ENCODE measurements at regions not wholly inside any gene's neighbourhood (a gene's known extent, or its start where the extent isn't known, plus 50 kb on each side); places are given as distances from the start of the nearest gene placed in this dataset.

DNA sequence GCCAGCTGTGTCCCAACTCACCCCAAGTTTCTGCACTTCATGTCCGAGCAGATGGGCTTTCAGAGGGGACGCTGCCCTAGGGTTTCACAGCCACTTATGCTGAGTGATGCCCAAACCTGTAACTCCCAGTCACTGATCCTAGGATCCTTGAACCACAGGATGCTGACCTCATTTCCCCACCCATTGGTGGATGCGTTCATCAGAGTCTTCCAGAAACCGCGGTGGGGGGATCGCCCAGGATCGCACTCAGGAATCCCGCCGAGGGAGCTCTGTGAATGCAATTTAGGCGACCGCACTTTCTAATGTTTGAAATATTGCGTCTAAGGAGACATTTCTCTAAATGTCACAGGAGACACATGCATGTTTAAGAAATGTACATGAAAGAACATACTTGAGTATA is 212.3 kb upstream of the IRX4 start:
- peak overlapping the region in 3 of 4 donors; percentile 31 to 78 (median 76) for H3K27ac ChIP-seq
- H3K9me3 ChIP-seq, result no peaks in the 10 kb centered on the region
- ATAC-seq (no peak), DNase-seq (no peak)
- H3K27me3 ChIP-seq, result no peaks in the 10 kb centered on the region
- in situ Hi-C loops (cut with MboI; ENCODE audit: low sequenced_read_pairs in 4 of 4), result no loop called here
- H3K4me1 ChIP-seq, result no peaks in the 10 kb centered on the region
- no peak for TF ChIP-seq POLR2A (IDR thresholded peaks at IDR 0.05)
- TF ChIP-seq, protein P1, sequence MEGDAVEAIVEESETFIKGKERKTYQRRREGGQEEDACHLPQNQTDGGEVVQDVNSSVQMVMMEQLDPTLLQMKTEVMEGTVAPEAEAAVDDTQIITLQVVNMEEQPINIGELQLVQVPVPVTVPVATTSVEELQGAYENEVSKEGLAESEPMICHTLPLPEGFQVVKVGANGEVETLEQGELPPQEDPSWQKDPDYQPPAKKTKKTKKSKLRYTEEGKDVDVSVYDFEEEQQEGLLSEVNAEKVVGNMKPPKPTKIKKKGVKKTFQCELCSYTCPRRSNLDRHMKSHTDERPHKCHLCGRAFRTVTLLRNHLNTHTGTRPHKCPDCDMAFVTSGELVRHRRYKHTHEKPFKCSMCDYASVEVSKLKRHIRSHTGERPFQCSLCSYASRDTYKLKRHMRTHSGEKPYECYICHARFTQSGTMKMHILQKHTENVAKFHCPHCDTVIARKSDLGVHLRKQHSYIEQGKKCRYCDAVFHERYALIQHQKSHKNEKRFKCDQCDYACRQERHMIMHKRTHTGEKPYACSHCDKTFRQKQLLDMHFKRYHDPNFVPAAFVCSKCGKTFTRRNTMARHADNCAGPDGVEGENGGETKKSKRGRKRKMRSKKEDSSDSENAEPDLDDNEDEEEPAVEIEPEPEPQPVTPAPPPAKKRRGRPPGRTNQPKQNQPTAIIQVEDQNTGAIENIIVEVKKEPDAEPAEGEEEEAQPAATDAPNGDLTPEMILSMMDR (IDR thresholded peaks at IDR 0.05 in 4 of 5, conservative IDR thresholded peaks at IDR 0.05 in 1 of 5), result no peak
- intact Hi-C loops (cut with DNase I; ENCODE audit: low total_unique reads), result no loop called here
- no peaks in the 10 kb centered on the region for H3K36me3 ChIP-seq
- H3K4me3 ChIP-seq, result no peak overlapping the region

DNA sequence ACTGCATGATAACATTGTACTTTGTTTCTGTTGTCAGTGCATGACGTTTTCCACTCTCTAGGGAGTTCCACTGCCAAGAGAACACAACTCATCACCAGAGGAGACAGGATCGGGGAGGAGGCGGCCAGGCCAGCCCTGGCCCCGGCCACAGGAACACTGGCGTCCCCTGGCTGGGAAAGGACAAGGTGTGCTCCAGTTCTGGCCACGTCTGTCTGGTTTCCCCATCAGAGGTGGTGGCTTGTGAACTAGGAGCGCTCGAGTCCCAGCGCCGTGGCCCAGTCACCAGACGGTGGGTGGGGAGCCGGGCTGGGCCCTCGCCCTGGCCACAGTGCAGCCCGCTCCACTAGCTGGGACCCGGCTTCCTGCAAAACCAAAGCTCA is 211.9 kb upstream of the IRX4 start:
- TF ChIP-seq, protein P1 (IDR thresholded peaks at IDR 0.05 in 4 of 5, conservative IDR thresholded peaks at IDR 0.05 in 1 of 5), result no peak
- no peak for TF ChIP-seq POLR2A (IDR thresholded peaks at IDR 0.05)
- in situ Hi-C loops (cut with MboI; ENCODE audit: low sequenced_read_pairs in 4 of 4) (no loop called here), intact Hi-C loops (cut with DNase I; ENCODE audit: low total_unique reads) (no loop called here)
- peak overlapping the region in 3 of 4 donors; percentile 64 to 78 (median 76) for H3K27ac ChIP-seq
- DNase-seq, result peak; percentile 4 to 37
- no peaks in the 10 kb centered on the region for H3K27me3 ChIP-seq
- no peaks in the 10 kb centered on the region for H3K4me1 ChIP-seq
- no peak overlapping the region for H3K4me3 ChIP-seq
- no peaks in the 10 kb centered on the region for H3K9me3 ChIP-seq
- H3K36me3 ChIP-seq, result no peaks in the 10 kb centered on the region
- ATAC-seq, result peak; percentile 58 to 61

DNA sequence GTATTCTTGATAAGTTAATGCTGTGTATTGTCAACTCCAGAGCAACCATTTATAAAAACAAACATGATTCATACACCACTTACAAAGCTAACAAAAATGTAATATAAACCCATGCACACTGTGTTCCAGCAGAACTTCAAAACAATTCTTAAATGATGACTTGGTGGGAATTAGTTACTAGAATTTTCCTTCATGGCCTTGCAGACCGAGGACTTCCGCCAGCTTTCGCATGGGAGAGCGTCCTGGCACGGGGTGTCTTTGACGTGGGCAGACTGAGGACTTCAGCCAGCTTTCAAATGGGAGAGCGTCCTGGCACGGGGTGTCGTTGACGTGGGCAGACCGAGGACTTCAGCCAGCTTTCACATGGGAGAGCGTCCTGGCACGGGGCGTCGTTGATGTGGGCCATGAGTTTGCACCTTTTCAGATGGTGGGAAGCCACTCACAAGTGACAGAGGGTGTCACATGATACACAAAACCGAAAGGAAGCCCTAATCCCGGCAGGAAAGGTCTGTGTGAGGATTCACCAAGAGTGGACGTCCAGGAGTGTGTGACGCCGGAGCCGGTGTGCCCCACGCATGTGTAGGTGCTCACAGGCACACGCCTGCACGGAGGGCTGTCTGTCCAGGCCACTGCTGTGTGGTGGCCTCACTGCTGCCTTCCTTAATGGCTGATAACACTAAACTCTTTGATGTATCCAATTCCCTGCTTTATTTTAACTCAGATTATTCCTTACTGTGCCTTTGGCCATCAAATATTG is 211.3 kb upstream of the IRX4 start:
- Histone ChIP-seq H3K36me3 (no peaks in the 10 kb centered on the region), H3K4me1 (no peaks in the 10 kb centered on the region), H3K4me3 (no peak overlapping the region), H3K27ac (peak overlapping the region in 3 of 4 donors; percentile 64 to 78 (median 76)), H3K9me3 (no peaks in the 10 kb centered on the region), H3K27me3 (no peaks in the 10 kb centered on the region)
- in situ Hi-C loops (cut with MboI; ENCODE audit: low sequenced_read_pairs in 4 of 4) (no loop called here), intact Hi-C loops (cut with DNase I; ENCODE audit: low total_unique reads) (no loop called here)
- ATAC-seq (peak; percentile 84 to 88), DNase-seq (peak; percentile 12 to 54)
- TF ChIP-seq, protein P1 (IDR thresholded peaks at IDR 0.05 in 4 of 5, conservative IDR thresholded peaks at IDR 0.05 in 1 of 5), result no peak
- TF ChIP-seq POLR2A (IDR thresholded peaks at IDR 0.05), result no peak

DNA sequence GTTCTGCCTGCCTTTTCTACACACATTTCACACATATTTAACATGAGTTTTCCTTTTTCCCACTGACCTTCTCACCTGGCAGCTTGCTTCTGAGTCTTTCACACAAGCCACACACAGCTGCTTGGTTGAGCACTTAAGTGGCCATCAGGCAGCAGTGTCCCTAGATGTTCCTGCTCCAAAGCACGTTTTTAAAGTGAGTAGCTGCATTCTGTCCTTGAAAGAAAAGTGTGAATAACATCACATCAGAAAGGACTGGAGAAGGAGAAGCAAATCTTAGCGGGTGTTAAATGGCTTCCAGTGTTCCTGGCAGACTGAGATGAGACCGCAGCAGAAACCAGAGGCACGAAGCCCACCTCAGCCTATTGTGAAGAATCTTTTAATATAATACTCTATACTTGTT is 209.2 kb upstream of the IRX4 start:
- no peaks in the 10 kb centered on the region for H3K9me3 ChIP-seq
- DNase-seq (no peak), ATAC-seq (no peak)
- no peak overlapping the region for H3K4me3 ChIP-seq
- H3K4me1 ChIP-seq, result no peaks in the 10 kb centered on the region
- in situ Hi-C loops (cut with MboI; ENCODE audit: low sequenced_read_pairs in 4 of 4) (no loop called here), intact Hi-C loops (cut with DNase I; ENCODE audit: low total_unique reads) (no loop called here)
- H3K36me3 ChIP-seq, result no peaks in the 10 kb centered on the region
- no peak overlapping the region for H3K27ac ChIP-seq
- no peaks in the 10 kb centered on the region for H3K27me3 ChIP-seq
- TF ChIP-seq POLR2A (IDR thresholded peaks at IDR 0.05), result no peak
- TF ChIP-seq, protein P1 (IDR thresholded peaks at IDR 0.05 in 4 of 5, conservative IDR thresholded peaks at IDR 0.05 in 1 of 5), result no peak

GRCh38 chr5:2087980-2088379 is 205.3 kb upstream of the IRX4 start:
- TF ChIP-seq, protein P1 (IDR thresholded peaks at IDR 0.05 in 4 of 5, conservative IDR thresholded peaks at IDR 0.05 in 1 of 5), result no peak
- no peak for TF ChIP-seq POLR2A (IDR thresholded peaks at IDR 0.05)
- no peaks in the 10 kb centered on the region for H3K4me1 ChIP-seq
- no peaks in the 10 kb centered on the region for H3K36me3 ChIP-seq
- H3K9me3 ChIP-seq, result no peaks in the 10 kb centered on the region
- no peaks in the 10 kb centered on the region for H3K27me3 ChIP-seq
- in situ Hi-C loops (cut with MboI; ENCODE audit: low sequenced_read_pairs in 4 of 4), result no loop called here
- no peak overlapping the region for H3K27ac ChIP-seq
- H3K4me3 ChIP-seq, result no peak overlapping the region
- no peak for DNase-seq
- ATAC-seq, result no peak
- intact Hi-C loops (cut with DNase I; ENCODE audit: low total_unique reads), result no loop called here
